ENCODE measurements at regions not wholly inside any gene's neighbourhood (a gene's known extent, or its start where the extent isn't known, plus 50 kb on each side); places are given as distances from the start of the nearest gene placed in this dataset.

- 79% methylated on average over 2 of the region's 2 CpGs for WGBS
- Histone ChIP-seq H3K4me1 (ENCODE audit: control insufficient read depth in 4 of 4, insufficient read depth in 4 of 4, low read length in 3 of 4) (no peaks in the 10 kb centered on the region), H3K4me3 (ENCODE audit: low read depth in 1 of 3, low read length in 3 of 3) (no peak overlapping the region), H3K27ac (ENCODE audit: low read depth in 1 of 2, low read length in 2 of 2) (no peak overlapping the region), H3K9ac (ENCODE audit: low read depth in 1 of 2, low read length in 2 of 2) (no peak overlapping the region), H3K9me3 (ENCODE audit: control insufficient read depth in 4 of 4, low read length in 3 of 4) (no peaks in the 10 kb centered on the region), H3K36me3 (ENCODE audit: control insufficient read depth in 4 of 4, insufficient read depth in 3 of 4, low read depth in 1 of 4, low read length in 3 of 4) (no peaks in the 10 kb centered on the region), H3K27me3 (ENCODE audit: control insufficient read depth in 4 of 4, insufficient read depth in 4 of 4, low read length in 3 of 4) (no peaks in the 10 kb centered on the region)
- DNase-seq (ENCODE audit: low spot score): no peak
- TF ChIP-seq FOXA2 (IDR thresholded peaks at IDR 0.05): no peak
- TF ChIP-seq RAD21 (IDR thresholded peaks at IDR 0.05): no peak
- no peak for TF ChIP-seq SP1 (IDR thresholded peaks at IDR 0.05)
- TF ChIP-seq REST (IDR thresholded peaks at IDR 0.05): no peak
- TF ChIP-seq HNF4G (IDR thresholded peaks at IDR 0.05): no peak
Measured at GRCh38 chr3:145854499-145854898, 306.5 kb downstream of the PLOD2 start.

DNA sequence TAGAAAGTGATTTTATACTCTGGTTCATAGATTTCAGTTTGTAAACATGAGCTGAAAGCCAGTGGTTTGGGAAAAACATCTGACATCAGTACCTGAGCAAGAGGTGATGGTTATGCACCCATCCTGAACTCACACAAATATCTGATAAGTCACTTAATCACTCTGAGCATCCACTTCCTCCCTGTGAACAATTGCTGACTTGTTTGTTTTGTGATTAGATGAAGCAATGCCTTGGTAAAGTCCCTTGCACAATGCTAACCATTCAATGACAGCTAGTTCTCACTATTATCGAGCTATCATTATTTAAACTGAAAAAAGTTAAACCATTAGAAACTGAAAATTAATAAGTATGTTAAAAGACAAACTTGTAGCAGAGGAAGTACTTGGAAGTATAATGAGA lies 303.0 kb downstream of the PLOD2 start:
- Histone ChIP-seq H3K9ac (ENCODE audit: low read depth in 1 of 2, low read length in 2 of 2) (no peak overlapping the region), H3K9me3 (ENCODE audit: control insufficient read depth in 4 of 4, low read length in 3 of 4) (no peaks in the 10 kb centered on the region)

More for the DNA sequence above, 303.0 kb downstream of the PLOD2 start:
- no peak for DNase-seq (ENCODE audit: low spot score)
- TF ChIP-seq GABPA (IDR thresholded peaks at IDR 0.05 in 1 of 2, conservative IDR thresholded peaks at IDR 0.05 in 1 of 2) (no peak), NR2F2 (IDR thresholded peaks at IDR 0.05) (no peak), FOXA1 (IDR thresholded peaks at IDR 0.05) (no peak), REST (IDR thresholded peaks at IDR 0.05) (no peak), TAF1 (conservative IDR thresholded peaks at IDR 0.05) (no peak), CTCF (IDR thresholded peaks at IDR 0.05; ENCODE audit: low read depth, low read length, missing input control) (no peak), SP1 (IDR thresholded peaks at IDR 0.05) (no peak), YY1 (IDR thresholded peaks at IDR 0.05) (no peak), EGR1 (IDR thresholded peaks at IDR 0.05; ENCODE audit: low read depth in 2 of 2) (no peak), ZBTB33 (IDR thresholded peaks at IDR 0.05) (no peak)
- TF ChIP-seq, protein P1, sequence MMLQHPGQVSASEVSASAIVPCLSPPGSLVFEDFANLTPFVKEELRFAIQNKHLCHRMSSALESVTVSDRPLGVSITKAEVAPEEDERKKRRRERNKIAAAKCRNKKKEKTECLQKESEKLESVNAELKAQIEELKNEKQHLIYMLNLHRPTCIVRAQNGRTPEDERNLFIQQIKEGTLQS (IDR thresholded peaks at IDR 0.05): no peak
- no peak overlapping the region for H3K4me3 ChIP-seq (ENCODE audit: low read depth in 1 of 3, low read length in 3 of 3)
- WGBS: 33% methylated on average over 1 of the region's 1 CpG
- no peaks in the 10 kb centered on the region for H3K27me3 ChIP-seq (ENCODE audit: control insufficient read depth in 4 of 4, insufficient read depth in 4 of 4, low read length in 3 of 4)
- H3K4me1 ChIP-seq (ENCODE audit: control insufficient read depth in 4 of 4, insufficient read depth in 4 of 4, low read length in 3 of 4): no peaks in the 10 kb centered on the region
- no peak overlapping the region for H3K27ac ChIP-seq (ENCODE audit: low read depth in 1 of 2, low read length in 2 of 2)
- no peaks in the 10 kb centered on the region for H3K36me3 ChIP-seq (ENCODE audit: control insufficient read depth in 4 of 4, insufficient read depth in 3 of 4, low read depth in 1 of 4, low read length in 3 of 4)
